GM23248 (cell line): ENCODE measurements at regions not wholly inside any gene's neighbourhood (a gene's known extent, or its start where the extent isn't known, plus 50 kb on each side); places are given as distances from the start of the nearest gene placed in this dataset.

Experiments
- DNase-seq: peaks from one replicate; pipeline ENCODE4 v3.0.0-alpha.2; 2015
- H2AFZ ChIP-seq: fragments of 200-600 bp; sonication (generic); 2 replicates; pipeline ENCODE4 v1.6.1; 2016; ENCODE audit warnings: antibody characterized with exemption
- H3F3A ChIP-seq: fragments of 200-600 bp; sonication (generic); 2 replicates; pipeline ENCODE4 v1.6.1; 2016; ENCODE audit warnings: mild to moderate bottlenecking, antibody characterized with exemption, mixed run types; ENCODE audit not compliant: insufficient read depth
- H3K27ac ChIP-seq: fragments of 200-600 bp; sonication (generic); 2 replicates; pipeline ENCODE4 v1.5.1; 2016; ENCODE audit warnings: mild to moderate bottlenecking
- H3K27me3 ChIP-seq: fragments of 200-600 bp; sonication (generic); replicated peaks from 2 replicates; pipeline ENCODE4 v1.6.1; 2016; ENCODE audit warnings: mild to moderate bottlenecking; ENCODE audit not compliant: insufficient read depth
- H3K36me3 ChIP-seq: fragments of 200-600 bp; sonication (generic); 2 replicates; pipeline ENCODE4 v1.6.1; 2016; ENCODE audit warnings: low read depth, mild to moderate bottlenecking
- H3K4me1 ChIP-seq: fragments of 200-600 bp; sonication (generic); 2 replicates; pipeline ENCODE4 v1.6.1; 2016; ENCODE audit warnings: mild to moderate bottlenecking; ENCODE audit not compliant: insufficient read depth
- H3K4me2 ChIP-seq: fragments of 200-600 bp; sonication (generic); one replicate; pipeline ENCODE4 v1.6.1; 2016; ENCODE audit warnings: mild to moderate bottlenecking; ENCODE audit not compliant: unreplicated experiment
- H3K4me3 ChIP-seq: fragments of 200-600 bp; sonication (generic); 2 replicates; pipeline ENCODE4 v1.5.1; 2016; ENCODE audit warnings: mild to moderate bottlenecking
- H3K79me2 ChIP-seq: fragments of 200-600 bp; sonication (generic); 2 replicates; pipeline ENCODE4 v1.6.1; 2016; ENCODE audit warnings: mild to moderate bottlenecking; ENCODE audit not compliant: insufficient read depth
- H3K9ac ChIP-seq: fragments of 200-600 bp; sonication (generic); 2 replicates; pipeline ENCODE4 v1.6.1; 2016; ENCODE audit warnings: mild to moderate bottlenecking
- H3K9me2 ChIP-seq: fragments of 200-600 bp; sonication (generic); 2 replicates; pipeline ENCODE4 v1.6.1; 2016; ENCODE audit warnings: mixed run types, mild to moderate bottlenecking, moderate library complexity; ENCODE audit not compliant: insufficient read depth
- H3K9me3 ChIP-seq: fragments of 200-600 bp; sonication (generic); one replicate; pipeline ENCODE4 v1.6.1; 2017; ENCODE audit warnings: low read depth
- H4K20me1 ChIP-seq: fragments of 200-600 bp; sonication (generic); 2 replicates; pipeline ENCODE4 v1.6.0; 2016; ENCODE audit not compliant: insufficient read depth
- EZH2 ChIP-seq: fragments of 200-600 bp; sonication (generic); IDR thresholded peaks from 2 replicates; pipeline ENCODE4 v1.6.1; 2018; ENCODE audit warnings: antibody characterized with exemption, mild to moderate bottlenecking; ENCODE audit not compliant: insufficient read depth, poor library complexity, severe bottlenecking
- EZH2phosphoT487 ChIP-seq: fragments of 200-600 bp; sonication (generic); IDR thresholded peaks from 2 replicates; pipeline ENCODE4 v1.6.1; 2018; ENCODE audit warnings: antibody characterized with exemption, moderate library complexity, mild to moderate bottlenecking, low read depth; ENCODE audit not compliant: insufficient read depth
- WGBS, 2 experiments: methylation state at CpG; one replicate each; pipeline ENCODE4 v1.1.6; 2015 to 2017; ENCODE audit warnings: low lambda C conversion rate in 2 of 2, low coverage in 1 of 2; ENCODE audit errors: missing lambda C conversion rate in 2 of 2; 5-methylcytosine and 5-hydroxymethylcytosine counted together
- in situ Hi-C: fragments of 300-500 bp; cut with MboI; formaldehyde crosslinking; loops from 2 replicates; pipeline ENCODE4 v1.15.0; 2020

DNA sequence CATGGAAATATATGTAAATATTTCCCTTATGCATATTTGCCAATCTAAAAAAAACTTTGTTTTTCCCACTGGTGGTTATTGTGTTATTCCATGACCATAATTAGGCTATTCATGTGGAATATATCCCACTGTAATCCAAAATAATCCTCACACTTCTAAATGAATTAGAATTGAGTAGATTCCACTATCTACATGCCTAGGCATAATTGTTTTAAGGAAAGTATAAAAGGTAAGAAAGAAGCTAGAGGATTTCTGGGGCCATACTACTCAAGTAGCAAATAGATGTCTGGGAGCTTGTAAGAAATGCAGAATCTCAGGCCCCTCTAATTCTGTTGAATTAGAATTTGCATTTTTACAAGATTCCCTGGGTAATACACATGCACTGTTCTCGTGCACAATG, 83.5 kb upstream of the RRP15 start:
- Histone ChIP-seq H3K4me2 (no peak overlapping the region), H3K27ac (no peak overlapping the region), H3K27me3 (peaks cover 15% of the 10 kb centered on the region; the same call in 1 of the 2 replicates), H2AFZ (no peak overlapping the region), H3K9me3 (no peaks in the 10 kb centered on the region), H3K4me1 (no peaks in the 10 kb centered on the region), H4K20me1 (no peaks in the 10 kb centered on the region), H3K79me2 (no peaks in the 10 kb centered on the region), H3K4me3 (no peak overlapping the region), H3K9ac (no peak overlapping the region), H3F3A (no peaks in the 10 kb centered on the region), H3K36me3 (no peaks in the 10 kb centered on the region), H3K9me2 (no peaks in the 10 kb centered on the region)
- TF ChIP-seq EZH2phosphoT487 (no peak), EZH2 (no peak)
- in situ Hi-C loops = no loop called here
- DNase-seq = no peak
- 33 to 45% methylated on average over 1 of the region's 1 CpG for WGBS, 2 experiments

DNA sequence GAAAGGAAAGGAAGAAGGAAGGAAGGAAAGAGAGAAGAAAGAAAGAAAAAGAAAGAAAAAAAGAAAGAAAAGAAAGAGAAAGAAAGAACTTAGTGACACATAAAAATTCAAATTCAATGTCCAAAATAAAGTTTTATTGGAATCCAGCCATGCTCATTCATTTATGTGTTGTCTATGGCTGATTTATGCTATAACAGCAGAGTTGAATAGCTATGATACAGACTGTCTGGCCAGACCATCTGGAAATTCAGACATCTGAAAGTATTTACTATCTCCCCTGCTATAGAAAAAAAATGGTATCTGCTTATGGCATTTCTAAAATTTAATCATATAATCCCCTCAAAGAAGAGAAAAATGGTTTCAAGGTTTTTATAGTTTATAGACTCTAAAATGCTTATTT, 79.4 kb upstream of the RRP15 start:
- Histone ChIP-seq H3K27ac (no peak overlapping the region), H3K79me2 (no peaks in the 10 kb centered on the region), H3K27me3 (peaks cover 11% of the 10 kb centered on the region; the same call in 1 of the 2 replicates), H3K9me3 (no peaks in the 10 kb centered on the region), H3K4me2 (no peak overlapping the region), H3K9me2 (no peaks in the 10 kb centered on the region; the same call in 1 of the 2 replicates), H3K36me3 (no peaks in the 10 kb centered on the region), H3K4me1 (peaks cover 34% of the 10 kb centered on the region), H3K9ac (no peak overlapping the region), H2AFZ (no peak overlapping the region), H4K20me1 (no peaks in the 10 kb centered on the region), H3K4me3 (no peak overlapping the region), H3F3A (peaks cover 16% of the 10 kb centered on the region)
- no peak for DNase-seq
- TF ChIP-seq EZH2phosphoT487 (no peak), EZH2 (no peak)
- in situ Hi-C loops = no loop called here

DNA sequence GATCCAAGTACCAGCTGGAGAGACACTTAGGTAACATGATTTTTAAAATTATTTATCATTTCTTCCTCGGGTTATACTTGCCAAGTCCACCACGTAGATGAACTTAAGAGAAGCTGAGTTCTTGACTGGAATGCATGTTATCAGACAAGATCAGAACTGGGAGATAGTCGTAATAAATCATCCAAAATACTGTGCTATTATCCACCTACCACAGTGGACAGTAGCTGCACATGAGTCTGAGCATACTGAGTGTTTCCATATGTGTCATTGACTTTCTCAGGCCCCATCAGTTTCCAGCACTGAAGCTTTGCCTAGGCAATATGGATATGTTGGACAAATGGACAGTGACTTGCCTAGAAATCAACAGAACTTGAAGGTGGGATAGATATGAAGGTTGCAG, 77.9 kb upstream of the RRP15 start:
- Histone ChIP-seq H3K4me1 (peaks cover 49% of the 10 kb centered on the region), H4K20me1 (no peaks in the 10 kb centered on the region), H3K27me3 (no peaks in the 10 kb centered on the region), H3K9me2 (no peaks in the 10 kb centered on the region; the same call in 1 of the 2 replicates), H3K9ac (no peak overlapping the region), H3K36me3 (no peaks in the 10 kb centered on the region), H3K79me2 (no peaks in the 10 kb centered on the region), H3K27ac (no peak overlapping the region), H2AFZ (no peak overlapping the region), H3K4me3 (no peak overlapping the region), H3F3A (peaks cover 16% of the 10 kb centered on the region), H3K4me2 (no peak overlapping the region), H3K9me3 (no peaks in the 10 kb centered on the region)
- DNase-seq = peak; percentile 7
- TF ChIP-seq EZH2 (no peak), EZH2phosphoT487 (no peak)
- in situ Hi-C loops = no loop called here
- 49 to 53% methylated on average over 3 of the region's 3 CpGs for WGBS, 2 experiments

DNA sequence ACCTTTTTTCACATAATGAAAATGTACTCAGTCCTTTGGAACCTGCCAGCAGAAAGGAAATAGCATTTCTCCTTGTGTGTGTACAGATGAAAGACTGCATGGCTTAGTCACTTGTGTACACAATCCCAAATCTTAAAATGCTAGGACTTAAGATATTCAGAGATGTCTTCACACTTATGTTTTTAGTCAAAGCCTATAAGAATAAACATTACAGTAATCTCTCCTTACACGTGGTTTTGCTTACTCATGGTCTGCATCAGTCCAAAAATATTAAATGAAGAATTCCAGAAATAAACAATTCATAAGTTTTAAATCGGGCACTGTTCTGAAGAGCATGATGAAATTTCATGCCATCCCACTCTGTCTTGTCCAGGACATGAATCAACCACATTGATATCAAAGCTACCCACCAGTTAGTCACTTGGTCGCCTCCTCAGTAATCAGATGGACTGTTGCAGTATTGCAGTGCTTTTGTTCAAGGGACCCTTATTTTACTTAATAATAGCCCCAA, 75.7 kb upstream of the RRP15 start:
- peak overlapping the region; percentile 71 for H3K27ac ChIP-seq
- no peaks in the 10 kb centered on the region for H3K27me3 ChIP-seq
- H3F3A ChIP-seq = peaks cover 16% of the 10 kb centered on the region
- no peaks in the 10 kb centered on the region for H3K79me2 ChIP-seq
- 0 out of 2 replicates have a peak overlapping the region, but pooled peaks have one; percentile 17 for H3K4me3 ChIP-seq
- H3K9me3 ChIP-seq = no peaks in the 10 kb centered on the region
- H3K9me2 ChIP-seq = no peaks in the 10 kb centered on the region; the same call in 1 of the 2 replicates
- TF ChIP-seq EZH2 = no peak
- TF ChIP-seq EZH2phosphoT487 = no peak
- no peaks in the 10 kb centered on the region for H3K36me3 ChIP-seq
- no peaks in the 10 kb centered on the region for H4K20me1 ChIP-seq
- peak; percentile 84 for DNase-seq
- in situ Hi-C loops = no loop called here
- H3K4me2 ChIP-seq = peak overlapping the region; percentile 64
- no peak overlapping the region for H3K9ac ChIP-seq
- H3K4me1 ChIP-seq = peaks cover 49% of the 10 kb centered on the region
- WGBS, 2 experiments = 1 to 3% methylated on average over 3 of the region's 3 CpGs
- no peak overlapping the region for H2AFZ ChIP-seq

DNA sequence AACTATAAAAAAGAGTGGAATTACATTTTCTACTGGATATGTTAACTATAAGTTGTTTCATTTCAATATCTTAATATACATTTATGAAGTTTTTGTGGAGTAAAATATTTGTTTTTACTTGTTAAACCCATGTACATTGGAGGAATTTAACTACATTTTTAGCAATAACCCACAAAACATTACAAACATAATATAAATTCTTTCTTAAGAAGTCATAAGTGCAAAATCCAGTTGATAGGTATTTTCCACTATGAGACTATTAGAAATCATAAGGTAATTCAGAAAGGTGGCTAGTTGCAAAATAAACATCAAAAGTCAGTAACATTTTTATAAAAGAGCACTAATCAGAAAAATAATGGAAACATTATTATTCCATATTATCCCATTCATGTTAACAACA, 73.9 kb upstream of the RRP15 start:
- Histone ChIP-seq H3K27me3 (no peaks in the 10 kb centered on the region), H3K79me2 (no peaks in the 10 kb centered on the region), H3K4me2 (peak overlapping the region; percentile 76), H3K4me3 (peak overlapping the region; percentile 25), H3K9me2 (no peaks in the 10 kb centered on the region; the same call in 1 of the 2 replicates), H3K36me3 (no peaks in the 10 kb centered on the region), H2AFZ (no peak overlapping the region; the same call in 1 of the 2 replicates), H3K27ac (no peak overlapping the region), H4K20me1 (no peaks in the 10 kb centered on the region), H3K4me1 (peaks cover 49% of the 10 kb centered on the region), H3K9me3 (no peaks in the 10 kb centered on the region), H3F3A (peaks cover 16% of the 10 kb centered on the region), H3K9ac (no peak overlapping the region)
- DNase-seq = peak; percentile 30
- TF ChIP-seq EZH2phosphoT487 = no peak
- TF ChIP-seq EZH2 = no peak
- in situ Hi-C loops = no loop called here
